ENCODE measurements at regions not wholly inside any gene's neighbourhood (a gene's known extent, or its start where the extent isn't known, plus 50 kb on each side); places are given as distances from the start of the nearest gene placed in this dataset.

DNA sequence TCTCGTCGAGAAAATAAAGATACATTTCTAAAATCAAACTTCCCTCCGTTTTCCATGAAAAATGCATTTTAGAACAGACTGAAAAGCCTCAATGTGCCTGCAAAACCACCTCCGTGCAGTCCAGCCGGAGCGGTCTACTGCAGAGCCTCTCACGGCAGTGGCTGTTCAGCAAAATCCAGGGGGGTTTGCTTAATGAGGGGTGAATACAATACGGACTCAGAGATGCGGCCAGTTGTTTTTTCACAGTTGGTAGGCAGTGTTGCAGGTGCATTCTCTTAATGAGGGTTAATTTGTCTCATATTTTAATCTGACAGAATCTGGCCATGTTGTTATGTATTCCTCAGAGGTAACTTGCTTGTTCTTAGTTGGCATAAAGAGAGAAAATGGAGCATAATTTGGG, 223.0 kb downstream of the EBLN2 start:
- TF ChIP-seq EP300 (IDR thresholded peaks at IDR 0.05) = no peak
- TF ChIP-seq, protein P1, sequence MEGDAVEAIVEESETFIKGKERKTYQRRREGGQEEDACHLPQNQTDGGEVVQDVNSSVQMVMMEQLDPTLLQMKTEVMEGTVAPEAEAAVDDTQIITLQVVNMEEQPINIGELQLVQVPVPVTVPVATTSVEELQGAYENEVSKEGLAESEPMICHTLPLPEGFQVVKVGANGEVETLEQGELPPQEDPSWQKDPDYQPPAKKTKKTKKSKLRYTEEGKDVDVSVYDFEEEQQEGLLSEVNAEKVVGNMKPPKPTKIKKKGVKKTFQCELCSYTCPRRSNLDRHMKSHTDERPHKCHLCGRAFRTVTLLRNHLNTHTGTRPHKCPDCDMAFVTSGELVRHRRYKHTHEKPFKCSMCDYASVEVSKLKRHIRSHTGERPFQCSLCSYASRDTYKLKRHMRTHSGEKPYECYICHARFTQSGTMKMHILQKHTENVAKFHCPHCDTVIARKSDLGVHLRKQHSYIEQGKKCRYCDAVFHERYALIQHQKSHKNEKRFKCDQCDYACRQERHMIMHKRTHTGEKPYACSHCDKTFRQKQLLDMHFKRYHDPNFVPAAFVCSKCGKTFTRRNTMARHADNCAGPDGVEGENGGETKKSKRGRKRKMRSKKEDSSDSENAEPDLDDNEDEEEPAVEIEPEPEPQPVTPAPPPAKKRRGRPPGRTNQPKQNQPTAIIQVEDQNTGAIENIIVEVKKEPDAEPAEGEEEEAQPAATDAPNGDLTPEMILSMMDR (IDR thresholded peaks at IDR 0.05) = no peak

All from ovary (tissue), 3 donors.